GM19395 (cell line): ENCODE measurements at regions not wholly inside any gene's neighbourhood (a gene's known extent, or its start where the extent isn't known, plus 50 kb on each side); places are given as distances from the start of the nearest gene placed in this dataset.
"Not testable (repeated sequence)": the region's sequence is repeated elsewhere in the genome, so short reads cannot be mapped to it uniquely, and the experiment has no call there.

Source experiments
- ATAC-seq: cut with Tn5 transposase; IDR thresholded peaks from one replicate; pipeline ENCODE4 v1.9.1; 2021; ENCODE audit warnings: mild to moderate bottlenecking, moderate library complexity; ENCODE audit not compliant: unreplicated experiment

DNA sequence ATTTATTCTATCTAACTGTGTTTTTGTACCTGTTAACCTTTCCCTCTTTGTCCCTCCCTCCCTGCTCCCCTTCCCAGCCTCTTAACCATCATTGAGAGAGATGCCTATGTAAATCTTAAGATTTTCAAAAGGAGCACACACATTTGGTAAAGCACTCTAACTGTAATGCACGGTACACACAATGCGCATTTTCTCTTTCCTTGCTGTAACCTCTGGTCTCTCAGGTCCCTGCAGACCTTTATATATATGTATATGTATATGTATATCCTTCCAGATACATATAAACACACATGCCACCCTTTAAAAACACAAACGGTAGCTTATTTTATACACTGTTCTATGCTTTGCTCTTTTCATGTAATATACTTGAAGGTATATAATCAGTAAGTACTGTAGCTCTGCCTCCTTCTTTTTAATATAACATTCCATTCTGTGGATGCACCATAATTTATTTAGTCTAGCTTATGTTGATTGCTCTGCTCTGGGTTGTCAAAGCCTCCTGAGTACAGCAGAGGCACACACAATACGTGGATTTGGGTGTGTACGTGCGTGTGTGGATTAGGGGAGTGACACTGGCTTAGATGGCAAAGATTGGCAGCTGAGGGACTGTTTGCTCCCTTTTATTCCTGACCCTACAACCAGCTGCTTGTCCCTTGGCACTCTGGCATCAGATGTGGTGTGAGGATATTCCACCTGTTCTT lies 118.4 kb upstream of the PTPN20 start:
- ATAC-seq, result not testable (repeated sequence)

DNA sequence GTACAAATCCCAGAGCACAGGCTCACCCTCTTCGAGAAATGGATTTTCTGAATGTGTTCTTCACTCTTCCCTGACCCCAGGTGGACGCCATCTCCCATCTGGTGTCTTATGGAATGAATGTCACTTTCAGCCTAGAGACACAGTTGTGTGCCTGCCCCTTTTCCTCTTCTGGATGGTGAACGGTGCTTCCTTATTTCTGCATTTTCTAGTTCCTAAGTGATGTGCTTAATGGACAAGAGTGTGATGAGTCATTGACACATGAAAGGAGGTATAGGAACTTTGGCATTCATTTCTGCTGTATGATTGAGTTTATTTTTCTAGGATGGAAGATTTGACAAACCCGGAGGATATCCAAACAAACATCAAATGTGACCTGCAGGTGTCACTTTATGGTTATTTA lies 114.9 kb upstream of the PTPN20 start:
- not testable (repeated sequence) for ATAC-seq

DNA sequence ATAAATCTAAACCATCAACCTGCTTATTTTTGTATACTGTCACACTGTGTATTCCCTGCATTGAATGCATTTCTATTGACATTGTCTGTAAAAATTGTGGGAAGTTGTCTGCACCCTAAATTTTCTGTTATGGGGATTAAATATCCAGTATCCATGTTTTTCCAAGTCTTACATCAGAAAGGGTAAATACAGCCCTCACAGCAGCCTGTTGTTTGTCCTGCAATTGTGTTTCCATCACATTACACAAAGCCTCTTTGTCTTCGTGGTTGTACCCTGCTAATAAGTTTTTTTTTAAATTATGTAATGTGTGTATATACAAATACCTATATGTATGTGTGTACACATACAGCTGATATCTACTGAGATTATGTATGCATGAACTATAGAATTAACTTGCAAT lies 109.2 kb upstream of the PTPN20 start:
- not testable (repeated sequence) for ATAC-seq

DNA sequence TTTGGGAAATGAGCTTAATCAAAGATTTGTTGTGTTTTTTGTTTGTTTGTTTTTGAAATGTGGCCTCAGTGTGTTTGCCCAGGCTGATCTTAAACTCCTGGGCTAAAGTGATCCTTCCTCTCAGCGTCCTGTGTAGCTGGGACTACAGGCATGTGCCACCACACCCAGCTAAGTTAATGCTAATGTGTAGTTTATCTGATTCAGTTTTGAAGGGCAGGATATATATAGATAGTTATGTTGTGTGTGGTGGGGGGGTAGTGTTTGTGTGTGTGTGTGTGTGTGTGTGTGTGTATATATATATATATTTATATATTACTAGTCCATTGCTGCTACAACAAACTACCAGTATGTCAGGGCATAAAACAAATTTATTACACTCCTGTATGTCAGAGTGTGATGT lies 108.1 kb upstream of the PTPN20 start:
- not testable (repeated sequence) for ATAC-seq

DNA sequence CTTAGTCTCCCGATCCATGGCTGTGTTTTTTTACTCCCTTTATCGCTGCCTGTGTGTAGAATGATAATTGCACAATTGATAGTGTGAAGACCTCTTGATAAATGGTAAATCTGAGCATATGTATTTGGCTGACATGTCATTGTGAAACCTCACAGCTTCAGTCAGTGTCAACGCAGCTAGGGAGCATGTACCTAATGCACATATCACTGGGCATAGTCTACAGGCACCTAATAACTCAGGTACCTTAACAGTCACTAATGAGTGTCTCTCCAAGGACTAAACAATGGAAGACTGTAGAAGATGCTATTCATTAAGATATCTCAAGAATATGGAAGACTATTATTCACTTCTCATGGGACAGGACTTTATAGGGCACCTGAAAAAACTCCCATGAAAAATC lies 101.0 kb upstream of the PTPN20 start:
- ATAC-seq, result not testable (repeated sequence)

DNA sequence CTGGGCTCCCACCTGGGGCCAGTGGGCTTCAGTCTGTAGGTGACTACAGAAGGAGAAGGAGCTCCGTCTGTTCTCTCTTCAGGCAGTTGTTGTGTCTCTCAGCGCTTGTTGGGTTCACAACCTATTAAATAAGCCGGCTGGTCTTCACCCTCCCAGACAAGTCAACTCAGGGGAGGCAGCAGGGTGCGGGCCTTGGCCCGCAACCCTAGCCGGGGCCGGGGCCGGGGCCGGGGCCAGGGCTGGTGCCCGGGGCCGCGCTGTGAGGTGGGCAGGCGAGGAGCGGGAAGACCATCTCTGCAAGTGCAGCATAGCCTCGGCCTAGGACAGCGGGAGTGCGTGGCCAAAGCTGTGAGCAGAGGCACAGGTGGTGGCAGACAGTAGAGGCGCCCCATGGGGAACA lies 95.1 kb upstream of the PTPN20 start:
- ATAC-seq, result not testable (repeated sequence)

DNA sequence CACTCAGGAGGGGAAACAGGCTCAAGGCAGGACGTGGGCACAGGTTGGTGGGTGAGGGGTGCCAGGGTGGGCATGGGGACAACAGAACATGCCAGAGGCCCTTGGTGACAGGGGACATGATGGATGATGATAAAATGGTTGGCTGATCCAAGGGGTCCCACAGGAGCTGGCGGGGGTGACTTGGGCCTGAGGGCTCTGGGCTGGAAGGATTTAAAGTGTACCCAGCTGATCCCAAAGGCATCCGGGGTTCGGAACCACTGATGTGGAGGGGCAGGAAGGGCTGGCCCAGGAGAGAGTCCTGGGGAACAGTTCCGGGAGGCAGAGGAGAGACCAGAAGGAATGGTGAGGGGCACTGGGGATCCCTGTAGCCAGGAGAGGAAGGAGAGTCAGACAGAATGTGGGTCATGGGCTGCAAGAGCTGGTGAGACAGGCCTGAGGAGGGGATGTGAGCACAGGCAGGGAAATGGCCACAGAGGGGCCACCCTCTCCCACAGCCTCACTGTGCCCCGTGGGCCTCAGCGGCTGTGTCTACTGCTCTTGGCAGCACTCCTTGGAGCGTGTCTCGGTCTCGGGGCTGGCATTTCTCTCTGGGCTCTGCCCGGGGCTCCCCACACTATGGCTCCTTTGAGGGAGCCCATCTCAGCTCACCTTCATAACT lies 70.7 kb upstream of the PTPN20 start:
- ATAC-seq, result not testable (repeated sequence)

DNA sequence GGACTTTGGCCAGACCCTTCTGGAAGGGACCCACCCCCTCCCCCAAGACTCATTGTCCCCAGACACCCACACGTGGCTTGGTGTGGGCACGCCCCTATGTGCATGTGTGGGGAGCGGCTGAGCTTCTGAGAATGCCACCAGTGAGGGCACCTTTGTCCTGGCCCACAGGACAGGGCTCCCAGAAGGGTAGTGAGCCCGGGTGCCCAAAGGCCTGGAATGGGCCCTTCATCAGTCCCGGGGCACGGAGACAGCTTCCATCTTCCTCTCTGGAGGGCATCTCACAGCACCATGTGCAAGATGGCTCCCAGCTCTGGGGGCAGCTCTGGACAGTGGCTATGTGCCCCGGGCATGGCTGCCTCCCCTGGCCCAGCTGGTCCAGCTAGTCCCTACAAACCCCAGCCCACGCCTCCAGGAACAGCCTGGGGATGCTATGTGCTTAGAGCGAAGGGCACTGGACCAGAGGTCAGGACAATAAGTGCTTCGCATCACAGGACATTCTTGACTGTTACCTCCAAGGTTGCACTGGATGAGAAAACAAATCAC lies 70.1 kb upstream of the PTPN20 start:
- not testable (repeated sequence) for ATAC-seq

DNA sequence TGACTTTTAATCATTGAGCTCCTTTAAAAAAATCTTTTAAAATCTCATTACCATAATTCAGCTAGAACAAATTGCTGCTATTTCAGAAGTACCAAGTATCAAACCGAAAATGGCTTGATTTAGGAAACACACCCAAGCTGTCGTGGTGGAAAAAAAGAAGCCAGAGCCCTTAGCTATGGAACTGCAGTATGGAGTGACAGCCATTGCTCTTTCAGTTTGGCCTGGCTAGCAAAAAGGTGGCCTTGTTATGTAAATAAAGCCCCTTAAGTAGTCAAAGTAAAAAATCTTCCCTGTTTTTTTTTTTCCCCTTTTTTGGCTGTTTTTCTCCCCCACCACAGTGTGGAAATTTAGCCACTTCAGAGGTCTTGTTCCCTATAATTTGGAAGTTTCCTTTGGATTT lies 66.0 kb upstream of the PTPN20 start:
- not testable (repeated sequence) for ATAC-seq

DNA sequence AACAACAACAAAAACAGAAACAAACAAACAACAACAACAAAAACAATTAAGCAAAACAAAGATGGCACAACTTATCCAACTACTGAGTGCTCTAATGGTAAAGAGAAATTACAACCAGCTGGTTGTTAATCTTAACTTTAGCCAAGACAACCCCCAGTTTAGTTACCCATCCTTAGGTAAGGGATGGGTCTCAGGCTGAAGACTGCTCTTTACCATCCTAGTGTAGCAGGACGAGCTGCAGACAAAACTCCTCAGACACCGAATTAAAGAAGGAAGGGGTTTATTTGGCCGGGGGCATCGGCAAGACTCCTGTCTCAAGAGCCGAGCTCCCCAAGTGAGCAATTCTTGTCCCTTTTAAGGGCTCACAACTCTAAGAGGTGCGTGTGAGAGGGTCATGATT lies 65.6 kb upstream of the PTPN20 start:
- not testable (repeated sequence) for ATAC-seq

DNA sequence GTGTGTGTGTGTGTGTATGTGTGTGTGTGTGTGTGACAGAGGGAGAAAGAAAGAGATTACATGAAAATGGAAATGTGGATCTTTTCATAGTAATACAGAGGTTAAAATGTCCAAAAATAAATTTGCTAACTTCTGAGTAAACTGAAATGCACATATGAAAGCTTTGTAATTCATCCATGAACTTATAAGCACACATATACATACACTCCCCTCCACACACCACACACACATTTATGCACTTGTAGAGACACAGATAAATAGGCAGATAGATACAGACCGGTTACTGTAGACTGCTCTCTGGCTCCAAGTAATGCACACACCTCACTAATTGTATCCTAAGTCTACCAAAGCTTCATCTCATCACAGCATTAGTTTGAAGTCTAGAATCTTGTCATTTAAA lies 50.5 kb upstream of the PTPN20 start:
- ATAC-seq, result not testable (repeated sequence)
